A673 (cell line): ENCODE measurements at regions not wholly inside any gene's neighbourhood (a gene's known extent, or its start where the extent isn't known, plus 50 kb on each side); places are given as distances from the start of the nearest gene placed in this dataset.
A peak's percentile ranks its signal among the peaks of the same experiment; 100 is the strongest.

Source experiments
- BruUV-seq: library from RNA; stranded (reverse); fragments of 400-500 nt; replicated peaks from 2 replicates; lab custom pipeline; 2021; lab: Mats Ljungman, UMichigan
- CTCF ChIA-PET: fragments of 300-600 bp; sonication (Branson Sonifier 250); formaldehyde crosslinking; loops from one replicate; lab custom pipeline; 2022; ENCODE audit warnings: antibody characterized with exemption; lab: Charles Lee
- POLR2A ChIA-PET: fragments of 300-600 bp; sonication (Branson Sonifier 250); formaldehyde crosslinking; loops from one replicate; lab custom pipeline; 2022; ENCODE audit warnings: antibody characterized with exemption; ENCODE audit not compliant: low non-redundant PET; lab: Charles Lee
- DNase-seq: peaks from one replicate; pipeline ENCODE4 v3.0.0-alpha.2; 2015; ENCODE audit warnings: low spot score
- H3K27ac ChIP-seq: fragments of 200-600 bp; sonication (generic); 2 replicates; pipeline ENCODE4 v1.5.1; 2016; ENCODE audit warnings: mixed run types, low read depth, mild to moderate bottlenecking, mixed read lengths, antibody characterized with exemption, low read length; ENCODE audit not compliant: poor library complexity, severe bottlenecking
- H3K27me3 ChIP-seq: fragments of 200-600 bp; sonication (generic); replicated peaks from 2 replicates; pipeline ENCODE4 v1.6.1; 2017; ENCODE audit warnings: mixed run types, low read depth, mild to moderate bottlenecking, mixed read lengths, antibody characterized with exemption, low read length; ENCODE audit not compliant: insufficient read depth, poor library complexity
- H3K36me3 ChIP-seq: fragments of 200-600 bp; sonication (generic); 2 replicates; pipeline ENCODE4 v1.6.1; 2016; ENCODE audit warnings: mixed run types, mild to moderate bottlenecking, mixed read lengths, antibody characterized with exemption, low read length; ENCODE audit not compliant: insufficient read depth, poor library complexity, severe bottlenecking
- H3K4me1 ChIP-seq: fragments of 200-600 bp; sonication (generic); 2 replicates; pipeline ENCODE4 v1.6.1; 2017; ENCODE audit warnings: mixed run types, mild to moderate bottlenecking, mixed read lengths, antibody characterized with exemption, low read length; ENCODE audit not compliant: insufficient read depth, poor library complexity, severe bottlenecking
- H3K4me3 ChIP-seq: fragments of 200-600 bp; sonication (generic); 2 replicates; pipeline ENCODE4 v1.5.1; 2016; ENCODE audit warnings: low read depth, mixed run types, mild to moderate bottlenecking, mixed read lengths, low read length; ENCODE audit not compliant: poor library complexity, severe bottlenecking
- H3K9me3 ChIP-seq: fragments of 200-600 bp; sonication (generic); 2 replicates; pipeline ENCODE4 v1.6.1; 2016; ENCODE audit warnings: mixed run types, low read depth, mild to moderate bottlenecking, mixed read lengths, antibody characterized with exemption, low read length; ENCODE audit not compliant: poor library complexity, severe bottlenecking
- CTCF ChIP-seq: fragments of 300-800, 200-600 bp; sonication (generic); conservative IDR thresholded peaks from 2 replicates; pipeline ENCODE4 v1.5.1; 2017; ENCODE audit warnings: low read depth, mild to moderate bottlenecking, antibody characterized with exemption, low read length, moderate library complexity, mixed read lengths
- EZH2 ChIP-seq: fragments of 200-600 bp; sonication (generic); IDR thresholded peaks from 2 replicates; pipeline ENCODE4 v1.6.1; 2017; ENCODE audit warnings: borderline replicate concordance, low read depth, mild to moderate bottlenecking, mixed read lengths, antibody characterized with exemption, low read length; ENCODE audit not compliant: poor library complexity, severe bottlenecking
- intact Hi-C: fragments of 100-400 bp; cut with micrococcal nuclease; formaldehyde crosslinking; loops from one replicate; pipeline ENCODE4 v1.10.0; 2022; ENCODE audit not compliant: unreplicated experiment

- Histone ChIP-seq H3K4me1 (peaks cover 18% of the 10 kb centered on the region), H3K9me3 (no peaks in the 10 kb centered on the region), H3K36me3 (no peaks in the 10 kb centered on the region), H3K27me3 (no peaks in the 10 kb centered on the region), H3K4me3 (no peak overlapping the region), H3K27ac (no peak overlapping the region)
- TF ChIP-seq EZH2 = no peak
- ChIA-PET POLR2A (no interaction called here), CTCF (no interaction called here)
- no peak for DNase-seq
- intact Hi-C loops = no loop called here
- BruUV-seq = no TSS peak
Measured at GRCh38 chr6:15062516-15063252, 183.2 kb upstream of the JARID2 start.

- intact Hi-C loops = no loop called here
- H3K4me3 ChIP-seq = no peak overlapping the region
- H3K27ac ChIP-seq = no peak overlapping the region
- no TSS peak for BruUV-seq
- ChIA-PET POLR2A (no interaction called here), CTCF (no interaction called here)
- H3K4me1 ChIP-seq = peaks cover 18% of the 10 kb centered on the region
- DNase-seq = no peak
- H3K27me3 ChIP-seq = no peaks in the 10 kb centered on the region
- no peaks in the 10 kb centered on the region for H3K9me3 ChIP-seq
- TF ChIP-seq EZH2 = no peak
- TF ChIP-seq CTCF = no peak
- no peaks in the 10 kb centered on the region for H3K36me3 ChIP-seq
Measured at GRCh38 chr6:15063253-15063853, 182.5 kb upstream of the JARID2 start.

GRCh38 chr6:15065261-15065989 is 180.4 kb upstream of the JARID2 start:
- Histone ChIP-seq H3K4me1 (peaks cover 18% of the 10 kb centered on the region), H3K27me3 (no peaks in the 10 kb centered on the region), H3K4me3 (no peak overlapping the region), H3K27ac (peak overlapping the region; percentile 54), H3K9me3 (no peaks in the 10 kb centered on the region), H3K36me3 (no peaks in the 10 kb centered on the region)
- POLR2A ChIA-PET = interaction anchor here (0.6 kb wide), 1 partner anchor 199 kb away, joined by 6 read pairs; no protein-coding TSS in a partner anchor
- BruUV-seq = no TSS peak
- peak; percentile 41 for DNase-seq
- CTCF ChIA-PET = no interaction called here
- no peak for TF ChIP-seq CTCF
- TF ChIP-seq EZH2 = no peak
- intact Hi-C loops = no loop called here
